Stomach (tissue), 4 donors: ENCODE measurements at regions not wholly inside any gene's neighbourhood (a gene's known extent, or its start where the extent isn't known, plus 50 kb on each side); places are given as distances from the start of the nearest gene placed in this dataset.

ENCODE experiments used
- POLR2AphosphoS5 ChIP-seq, 3 donors: sonication (generic); formaldehyde crosslinking; IDR thresholded peaks; one replicate each; pipeline ENCODE4 v1.6.1; 2016; ENCODE audit warnings: antibody characterized with exemption in 3 of 3
- TF ChIP-seq, protein P1 (sequence below), 7 experiments: fragments of 450-650 bp in 4 of 7; fragments of 200-600 bp in 3 of 7; sonication (generic) in 3 of 7; IDR thresholded peaks; one replicate each; pipeline ENCODE4 v1.5.1; 2016 to 2019; ENCODE audit warnings: antibody characterized with exemption in 7 of 7, control low read depth in 2 of 7, mild to moderate bottlenecking in 1 of 7

DNA sequence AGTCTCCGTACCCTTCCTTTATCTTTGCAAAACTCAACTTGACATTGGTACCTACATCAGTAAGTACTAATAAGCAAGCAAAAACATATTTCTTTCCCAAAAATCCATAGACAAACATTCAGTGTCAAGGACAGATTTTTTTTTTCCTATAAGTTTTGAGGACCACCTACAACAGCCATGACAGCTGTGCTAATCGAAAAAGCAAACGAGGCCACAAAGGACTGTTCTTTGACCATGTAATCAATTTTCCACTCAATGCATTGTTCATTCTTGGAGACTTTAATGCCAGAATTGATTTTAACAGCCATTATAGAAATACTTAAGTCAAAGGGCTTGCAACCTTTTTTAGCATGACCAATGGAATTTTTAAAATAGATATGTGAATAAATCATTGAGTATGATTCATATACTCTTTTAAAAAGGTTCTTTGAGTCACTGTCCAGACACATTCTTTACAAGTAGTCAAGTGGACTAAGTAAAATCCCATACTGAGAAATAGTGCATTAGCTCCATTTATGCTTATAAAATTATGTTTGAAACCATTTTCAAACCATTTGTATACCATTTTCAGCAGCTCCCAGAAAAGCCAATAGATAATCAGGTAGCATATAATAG is 323.9 kb downstream of the MZT1 start:
- TF ChIP-seq, protein P1, sequence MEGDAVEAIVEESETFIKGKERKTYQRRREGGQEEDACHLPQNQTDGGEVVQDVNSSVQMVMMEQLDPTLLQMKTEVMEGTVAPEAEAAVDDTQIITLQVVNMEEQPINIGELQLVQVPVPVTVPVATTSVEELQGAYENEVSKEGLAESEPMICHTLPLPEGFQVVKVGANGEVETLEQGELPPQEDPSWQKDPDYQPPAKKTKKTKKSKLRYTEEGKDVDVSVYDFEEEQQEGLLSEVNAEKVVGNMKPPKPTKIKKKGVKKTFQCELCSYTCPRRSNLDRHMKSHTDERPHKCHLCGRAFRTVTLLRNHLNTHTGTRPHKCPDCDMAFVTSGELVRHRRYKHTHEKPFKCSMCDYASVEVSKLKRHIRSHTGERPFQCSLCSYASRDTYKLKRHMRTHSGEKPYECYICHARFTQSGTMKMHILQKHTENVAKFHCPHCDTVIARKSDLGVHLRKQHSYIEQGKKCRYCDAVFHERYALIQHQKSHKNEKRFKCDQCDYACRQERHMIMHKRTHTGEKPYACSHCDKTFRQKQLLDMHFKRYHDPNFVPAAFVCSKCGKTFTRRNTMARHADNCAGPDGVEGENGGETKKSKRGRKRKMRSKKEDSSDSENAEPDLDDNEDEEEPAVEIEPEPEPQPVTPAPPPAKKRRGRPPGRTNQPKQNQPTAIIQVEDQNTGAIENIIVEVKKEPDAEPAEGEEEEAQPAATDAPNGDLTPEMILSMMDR (IDR thresholded peaks at IDR 0.05), result no peak
- no peak for TF ChIP-seq POLR2AphosphoS5 (IDR thresholded peaks at IDR 0.05)
